ENCODE measurements at regions not wholly inside any gene's neighbourhood (a gene's known extent, or its start where the extent isn't known, plus 50 kb on each side); places are given as distances from the start of the nearest gene placed in this dataset.

DNA sequence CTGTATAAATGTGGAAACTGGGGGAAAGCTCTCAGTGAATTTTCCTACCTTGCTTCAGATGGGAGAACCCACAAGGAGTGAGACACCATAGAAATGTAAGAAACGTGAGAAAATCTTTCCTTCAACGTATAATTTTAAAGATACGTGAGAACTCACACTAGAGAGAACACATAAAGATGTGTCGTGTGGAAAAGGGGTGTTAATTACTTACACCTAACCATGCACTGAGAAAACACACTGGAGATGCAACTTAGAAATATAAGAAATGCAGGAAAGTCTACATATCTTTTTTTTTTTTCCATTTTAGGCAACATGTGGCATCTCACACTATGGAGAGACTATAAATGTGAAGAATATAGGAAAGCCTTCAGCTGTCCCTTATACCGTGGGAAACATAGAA lies 352.9 kb upstream of the NETO1 start:
- TF ChIP-seq POLR2AphosphoS5 (IDR thresholded peaks at IDR 0.05): no peak
- no peak for TF ChIP-seq EP300 (IDR thresholded peaks at IDR 0.05)
